ENCODE measurements at regions not wholly inside any gene's neighbourhood (a gene's known extent, or its start where the extent isn't known, plus 50 kb on each side); places are given as distances from the start of the nearest gene placed in this dataset.
"Not testable (repeated sequence)": the region's sequence is repeated elsewhere in the genome, so short reads cannot be mapped to it uniquely, and the experiment has no call there.

DNA sequence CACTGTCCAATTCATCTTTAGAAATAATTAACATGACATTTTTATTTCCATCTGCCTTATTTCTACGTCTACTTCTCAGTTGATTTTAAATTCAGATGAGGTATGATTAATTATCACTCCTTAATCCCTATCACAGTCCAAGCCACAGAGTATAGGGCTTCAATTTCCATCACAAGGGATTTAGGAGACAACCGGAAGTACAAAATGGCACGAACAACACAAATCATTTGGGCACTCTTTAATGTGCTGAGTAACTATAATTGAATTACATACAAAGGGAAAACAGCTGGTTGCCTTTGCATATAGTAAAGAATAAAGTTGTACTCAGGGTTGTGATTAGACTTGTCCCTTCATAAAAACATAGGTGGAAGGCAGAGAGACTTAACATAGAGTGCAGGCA lies 290.4 kb upstream of the MAGEB16 start:
- TF ChIP-seq, protein P1, sequence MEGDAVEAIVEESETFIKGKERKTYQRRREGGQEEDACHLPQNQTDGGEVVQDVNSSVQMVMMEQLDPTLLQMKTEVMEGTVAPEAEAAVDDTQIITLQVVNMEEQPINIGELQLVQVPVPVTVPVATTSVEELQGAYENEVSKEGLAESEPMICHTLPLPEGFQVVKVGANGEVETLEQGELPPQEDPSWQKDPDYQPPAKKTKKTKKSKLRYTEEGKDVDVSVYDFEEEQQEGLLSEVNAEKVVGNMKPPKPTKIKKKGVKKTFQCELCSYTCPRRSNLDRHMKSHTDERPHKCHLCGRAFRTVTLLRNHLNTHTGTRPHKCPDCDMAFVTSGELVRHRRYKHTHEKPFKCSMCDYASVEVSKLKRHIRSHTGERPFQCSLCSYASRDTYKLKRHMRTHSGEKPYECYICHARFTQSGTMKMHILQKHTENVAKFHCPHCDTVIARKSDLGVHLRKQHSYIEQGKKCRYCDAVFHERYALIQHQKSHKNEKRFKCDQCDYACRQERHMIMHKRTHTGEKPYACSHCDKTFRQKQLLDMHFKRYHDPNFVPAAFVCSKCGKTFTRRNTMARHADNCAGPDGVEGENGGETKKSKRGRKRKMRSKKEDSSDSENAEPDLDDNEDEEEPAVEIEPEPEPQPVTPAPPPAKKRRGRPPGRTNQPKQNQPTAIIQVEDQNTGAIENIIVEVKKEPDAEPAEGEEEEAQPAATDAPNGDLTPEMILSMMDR (IDR thresholded peaks at IDR 0.05; ENCODE audit: borderline replicate concordance, insufficient read depth, low read depth, low read length): no peak
- H3K4me3 ChIP-seq (ENCODE audit: low read depth, low read length): no peak overlapping the region

DNA sequence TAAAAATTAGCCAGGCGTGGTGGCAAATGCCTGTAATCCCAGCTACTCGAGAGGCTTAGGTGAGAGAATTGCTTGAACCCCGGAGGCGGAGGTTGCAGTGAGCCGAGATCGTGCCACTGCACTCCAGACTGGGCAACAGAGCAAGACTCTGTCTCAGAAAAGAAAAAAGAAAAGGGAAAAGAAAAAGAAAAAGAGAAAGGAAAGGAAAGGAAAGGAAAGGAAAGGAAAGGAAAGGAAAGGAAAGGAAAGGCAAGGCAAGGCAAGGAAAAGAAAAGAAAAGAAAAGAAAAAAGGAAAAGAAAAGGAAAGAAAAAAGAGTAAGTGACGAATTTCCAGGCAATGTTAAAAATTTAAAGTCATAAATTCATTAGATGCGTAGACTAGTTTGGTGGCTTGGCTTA lies 250.1 kb upstream of the MAGEB16 start:
- H3K4me3 ChIP-seq (ENCODE audit: low read depth, low read length): not testable (repeated sequence)

DNA sequence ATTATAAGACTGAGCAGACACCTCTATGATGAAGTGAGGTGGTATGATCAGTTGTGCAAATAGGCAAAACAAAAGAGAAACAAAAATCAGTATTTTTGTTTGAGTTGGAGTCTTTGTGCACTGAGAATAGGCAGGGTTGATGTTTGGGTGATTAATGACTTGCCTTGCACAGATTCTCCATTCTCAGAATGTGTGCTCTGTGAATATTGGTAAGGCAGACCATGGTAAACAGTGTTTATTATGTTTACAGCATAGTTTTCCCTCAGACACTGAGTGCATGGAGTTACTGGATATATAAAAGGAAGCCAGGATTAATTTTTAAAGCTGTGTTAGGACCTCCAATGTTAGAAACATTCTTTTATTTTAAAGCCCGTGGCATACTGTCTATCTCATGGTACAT lies 240.2 kb upstream of the MAGEB16 start:
- no peak overlapping the region for H3K4me3 ChIP-seq (ENCODE audit: low read depth, low read length)
- TF ChIP-seq, protein P1 (IDR thresholded peaks at IDR 0.05; ENCODE audit: borderline replicate concordance, insufficient read depth, low read depth, low read length): no peak

DNA sequence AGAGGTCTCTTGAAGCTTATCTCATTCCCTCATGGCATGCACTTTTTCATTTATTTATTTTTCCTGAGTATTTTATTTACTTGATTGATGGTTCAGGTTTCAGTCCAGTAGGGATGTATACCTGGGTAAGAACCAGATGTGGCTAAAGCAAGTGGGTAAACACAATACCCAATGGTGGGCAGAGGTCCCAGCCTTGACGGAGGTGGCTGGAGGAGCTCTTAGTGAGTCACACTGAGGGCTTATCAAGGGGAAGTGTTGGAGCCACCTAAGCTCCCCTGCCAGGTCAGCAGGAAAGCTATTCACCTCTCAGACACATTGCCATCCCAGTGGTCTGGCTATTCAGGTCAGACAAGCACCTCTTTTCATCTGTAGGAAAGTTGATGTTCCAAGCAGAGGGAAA lies 236.2 kb upstream of the MAGEB16 start:
- no peak overlapping the region for H3K4me3 ChIP-seq (ENCODE audit: low read depth, low read length)
- TF ChIP-seq, protein P1 (IDR thresholded peaks at IDR 0.05; ENCODE audit: borderline replicate concordance, insufficient read depth, low read depth, low read length): no peak

DNA sequence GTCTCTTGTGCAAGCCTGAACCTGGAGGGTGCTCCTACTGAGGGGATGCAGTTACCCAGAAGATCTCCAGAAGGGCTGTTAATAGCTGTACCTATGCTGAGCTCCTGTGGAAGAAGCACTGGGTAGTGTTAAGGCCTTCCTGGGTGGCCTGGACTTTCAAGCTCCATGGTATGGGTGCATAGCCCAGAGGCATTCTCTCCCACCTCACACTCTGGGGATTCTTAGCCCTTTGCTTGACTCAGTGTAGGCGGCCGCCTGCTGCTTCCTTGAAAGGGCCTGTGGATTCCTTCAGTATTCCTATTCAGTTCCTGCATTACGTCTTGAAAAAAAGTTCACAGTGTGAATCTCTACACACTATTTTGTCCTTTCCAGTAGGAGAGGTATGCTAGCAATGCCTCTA lies 235.7 kb upstream of the MAGEB16 start:
- H3K4me3 ChIP-seq (ENCODE audit: low read depth, low read length): no peak overlapping the region
- TF ChIP-seq, protein P1 (IDR thresholded peaks at IDR 0.05; ENCODE audit: borderline replicate concordance, insufficient read depth, low read depth, low read length): no peak

DNA sequence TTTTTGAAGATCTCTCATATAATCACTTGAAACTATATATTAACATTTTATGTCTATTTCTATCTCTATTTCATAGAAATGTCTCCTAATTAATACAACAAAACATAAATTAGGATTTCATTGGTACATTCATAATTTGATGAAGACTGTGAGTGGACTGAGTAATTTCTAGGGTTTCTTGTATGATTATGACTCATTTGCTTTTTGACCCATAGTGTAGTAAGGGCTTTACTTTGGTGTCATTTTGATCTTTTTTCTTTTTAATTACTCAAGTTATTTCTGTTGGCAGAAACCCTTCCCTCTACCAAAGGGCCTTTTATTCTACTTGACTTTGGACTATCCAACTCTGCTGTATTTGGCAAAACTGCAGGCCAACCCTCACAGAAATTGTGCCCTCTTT lies 207.9 kb upstream of the MAGEB16 start:
- no peak overlapping the region for H3K4me3 ChIP-seq (ENCODE audit: low read depth, low read length)
- TF ChIP-seq, protein P1 (IDR thresholded peaks at IDR 0.05; ENCODE audit: borderline replicate concordance, insufficient read depth, low read depth, low read length): no peak

DNA sequence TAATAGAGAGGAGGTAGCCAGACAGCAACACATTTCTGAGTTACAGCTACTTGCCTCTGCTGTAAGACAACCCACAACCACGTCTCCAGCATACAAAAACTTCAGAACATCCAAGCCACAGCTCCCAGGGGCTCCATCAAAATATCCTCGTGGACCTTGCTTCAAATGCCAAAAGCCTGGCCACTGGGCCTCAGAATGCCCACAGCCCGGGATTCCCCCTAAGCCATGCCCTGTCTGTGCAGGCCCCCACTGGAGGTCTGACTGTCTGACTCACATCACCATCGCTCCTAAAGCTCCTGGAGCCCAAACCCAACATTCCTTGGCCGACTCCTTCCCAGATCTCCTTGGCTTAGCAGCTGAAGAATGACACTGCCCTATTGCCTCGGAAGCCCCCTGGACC lies 186.6 kb upstream of the MAGEB16 start:
- not testable (repeated sequence) for H3K4me3 ChIP-seq (ENCODE audit: low read depth, low read length)

DNA sequence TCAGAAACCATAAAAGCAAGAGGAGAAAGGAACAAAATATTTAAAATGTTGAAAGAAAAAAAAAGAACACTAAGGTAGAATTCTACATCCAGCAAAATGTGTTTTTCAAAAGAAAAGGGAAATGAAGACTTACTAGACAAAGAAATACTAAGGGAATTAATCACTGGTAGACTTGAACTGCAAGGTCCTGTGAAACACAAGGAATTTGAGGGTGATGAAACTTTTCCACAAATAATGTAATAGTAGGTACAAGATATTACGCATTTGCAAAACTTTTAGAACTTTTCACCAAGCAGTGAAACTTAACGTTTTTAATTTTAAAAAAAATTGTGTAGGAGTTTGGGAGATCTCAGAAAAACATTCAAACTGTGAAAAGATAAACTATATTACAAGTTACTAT lies 180.3 kb upstream of the MAGEB16 start:
- H3K4me3 ChIP-seq (ENCODE audit: low read depth, low read length): no peak overlapping the region
- TF ChIP-seq, protein P1 (IDR thresholded peaks at IDR 0.05; ENCODE audit: borderline replicate concordance, insufficient read depth, low read depth, low read length): no peak
